ENCODE measurements at regions not wholly inside any gene's neighbourhood (a gene's known extent, or its start where the extent isn't known, plus 50 kb on each side); places are given as distances from the start of the nearest gene placed in this dataset.
"Not testable (repeated sequence)": the region's sequence is repeated elsewhere in the genome, so short reads cannot be mapped to it uniquely, and the experiment has no call there.

DNA sequence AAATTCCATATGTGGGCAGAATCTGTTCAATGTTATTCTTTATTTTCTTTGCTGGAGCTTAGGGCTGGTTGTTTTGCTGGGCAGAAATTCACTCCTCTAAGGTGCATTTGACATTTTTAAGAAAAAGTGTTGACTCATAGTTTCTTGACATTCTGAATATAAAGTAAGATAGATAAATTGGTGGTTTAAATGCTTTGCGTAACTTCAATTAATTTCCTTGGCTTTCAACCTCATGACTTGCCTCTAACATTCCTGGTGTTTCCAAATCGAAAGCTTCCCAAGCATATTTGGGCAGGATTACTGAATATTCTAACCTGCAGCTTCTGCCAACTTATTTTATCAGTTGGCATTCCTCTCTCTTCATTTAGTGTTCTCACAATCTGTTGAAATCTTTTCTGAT is 718.7 kb upstream of the ADGRB3 start:
- Histone ChIP-seq H3K27me3 (ENCODE audit: control insufficient read depth in 5 of 5, insufficient read depth in 4 of 5, low read length in 5 of 5) (no peaks in the 10 kb centered on the region), H3K36me3 (ENCODE audit: control insufficient read depth in 5 of 5, insufficient read depth in 5 of 5, low read length in 5 of 5) (no peaks in the 10 kb centered on the region), H3K4me1 (ENCODE audit: control insufficient read depth in 5 of 5, insufficient read depth in 5 of 5, low read length in 5 of 5) (peaks cover 0 to 5% (median 0%) of the 10 kb centered on the region in 5 donors), H3K9me3 (ENCODE audit: control insufficient read depth in 5 of 5, low read length in 5 of 5) (peaks cover 0 to 4% (median 0%) of the 10 kb centered on the region in 5 donors), H3K4me3 (ENCODE audit: low read depth in 1 of 5, low read length in 5 of 5) (no peak overlapping the region), H3K9ac (ENCODE audit: low read length in 5 of 5) (no peak overlapping the region), H3K27ac (ENCODE audit: low read depth, low read length) (no peak overlapping the region)

DNA sequence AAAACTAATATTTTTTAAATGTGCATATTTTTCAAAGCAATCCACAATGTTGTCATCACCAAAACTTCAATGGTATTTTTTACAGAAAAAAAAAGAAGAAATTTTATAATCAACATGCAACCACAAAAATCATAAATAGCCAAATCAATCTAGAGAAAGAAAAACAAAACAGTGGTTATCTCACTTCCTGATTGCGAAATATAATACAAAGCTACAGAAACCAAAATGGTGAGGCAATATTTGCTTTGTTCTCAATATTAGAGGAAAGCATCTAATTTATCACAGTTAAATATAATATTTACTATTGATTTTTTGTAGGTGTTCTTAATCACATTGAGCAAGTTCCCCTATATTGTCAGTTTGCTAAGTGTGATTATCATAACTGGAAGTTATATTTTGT is 720.7 kb upstream of the ADGRB3 start:
- Histone ChIP-seq H3K36me3 (ENCODE audit: control insufficient read depth in 5 of 5, insufficient read depth in 5 of 5, low read length in 5 of 5) (no peaks in the 10 kb centered on the region), H3K4me3 (ENCODE audit: low read depth in 1 of 5, low read length in 5 of 5) (no peak overlapping the region), H3K4me1 (ENCODE audit: control insufficient read depth in 5 of 5, insufficient read depth in 5 of 5, low read length in 5 of 5) (peaks cover 0 to 5% (median 0%) of the 10 kb centered on the region in 5 donors), H3K9me3 (ENCODE audit: control insufficient read depth in 5 of 5, low read length in 5 of 5) (peaks cover 0 to 4% (median 0%) of the 10 kb centered on the region in 5 donors), H3K27ac (ENCODE audit: low read depth, low read length) (no peak overlapping the region), H3K27me3 (ENCODE audit: control insufficient read depth in 5 of 5, insufficient read depth in 4 of 5, low read length in 5 of 5) (no peaks in the 10 kb centered on the region), H3K9ac (ENCODE audit: low read length in 5 of 5) (no peak overlapping the region)

DNA sequence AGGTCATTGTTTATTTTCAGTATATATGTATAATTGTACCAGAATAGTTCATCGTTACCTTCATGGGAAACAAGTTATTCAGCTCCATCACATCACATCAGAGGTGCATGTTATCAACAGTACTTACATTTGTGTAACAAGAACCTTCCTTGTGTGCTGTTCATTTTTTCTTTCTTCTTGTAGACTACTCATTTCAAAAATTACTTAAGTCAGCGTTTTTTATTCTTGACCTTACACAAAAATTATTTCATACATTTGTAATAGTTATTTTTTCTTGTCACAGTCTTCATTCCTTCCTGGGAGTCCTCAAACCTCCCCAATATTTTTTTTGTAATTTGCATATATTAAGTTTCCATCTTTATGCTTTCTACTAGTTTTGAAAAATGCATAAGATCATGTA is 725.7 kb upstream of the ADGRB3 start:
- Histone ChIP-seq H3K9me3 (ENCODE audit: control insufficient read depth in 5 of 5, low read length in 5 of 5) (peaks cover 0 to 2% (median 0%) of the 10 kb centered on the region in 5 donors), H3K9ac (ENCODE audit: low read length in 5 of 5) (no peak overlapping the region), H3K27ac (ENCODE audit: low read depth, low read length) (no peak overlapping the region), H3K4me1 (ENCODE audit: control insufficient read depth in 5 of 5, insufficient read depth in 5 of 5, low read length in 5 of 5) (no peaks in the 10 kb centered on the region), H3K4me3 (ENCODE audit: low read depth in 1 of 5, low read length in 5 of 5) (no peak overlapping the region), H3K27me3 (ENCODE audit: control insufficient read depth in 5 of 5, insufficient read depth in 4 of 5, low read length in 5 of 5) (no peaks in the 10 kb centered on the region), H3K36me3 (ENCODE audit: control insufficient read depth in 5 of 5, insufficient read depth in 5 of 5, low read length in 5 of 5) (no peaks in the 10 kb centered on the region)

DNA sequence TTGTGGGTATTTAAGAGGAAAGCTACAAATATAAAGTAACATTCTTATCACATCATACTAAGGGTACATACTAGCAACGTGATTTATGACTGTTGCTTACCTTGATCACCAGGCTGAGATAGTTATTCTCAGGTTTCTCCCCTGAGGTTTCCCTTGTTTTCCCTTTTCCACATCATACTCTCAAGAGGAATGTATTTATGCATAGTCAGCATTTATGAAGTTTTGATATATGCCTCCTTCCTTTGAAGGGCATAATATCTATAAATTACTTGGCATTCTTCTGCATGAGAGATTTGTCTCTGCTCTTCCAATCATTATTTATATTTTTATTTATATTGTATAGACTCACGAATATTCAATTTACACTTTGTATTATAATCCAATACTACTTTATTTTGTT is 726.7 kb upstream of the ADGRB3 start:
- Histone ChIP-seq H3K4me1 (ENCODE audit: control insufficient read depth in 5 of 5, insufficient read depth in 5 of 5, low read length in 5 of 5) (no peaks in the 10 kb centered on the region), H3K27ac (ENCODE audit: low read depth, low read length) (no peak overlapping the region), H3K27me3 (ENCODE audit: control insufficient read depth in 5 of 5, insufficient read depth in 4 of 5, low read length in 5 of 5) (no peaks in the 10 kb centered on the region), H3K9ac (ENCODE audit: low read length in 5 of 5) (no peak overlapping the region), H3K36me3 (ENCODE audit: control insufficient read depth in 5 of 5, insufficient read depth in 5 of 5, low read length in 5 of 5) (no peaks in the 10 kb centered on the region), H3K4me3 (ENCODE audit: low read depth in 1 of 5, low read length in 5 of 5) (no peak overlapping the region), H3K9me3 (ENCODE audit: control insufficient read depth in 5 of 5, low read length in 5 of 5) (no peaks in the 10 kb centered on the region)

DNA sequence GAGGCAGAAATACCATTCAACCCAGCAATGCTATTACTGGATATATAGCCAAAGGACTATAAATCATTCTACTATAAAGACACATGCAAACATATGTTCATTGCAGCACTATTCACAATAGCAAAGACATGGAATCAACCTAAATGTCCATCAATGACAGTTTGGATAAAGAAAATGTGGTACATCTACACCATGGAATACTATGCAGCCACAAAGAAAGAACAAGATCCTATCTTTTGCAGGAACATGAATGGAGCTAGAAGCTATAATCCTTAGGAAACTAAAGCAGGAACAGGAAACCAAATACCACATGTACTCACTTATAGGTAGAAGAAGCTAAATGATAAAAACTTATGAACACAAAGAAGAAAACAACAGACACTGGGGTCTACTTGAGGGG is 730.3 kb upstream of the ADGRB3 start:
- H3K27me3 ChIP-seq (ENCODE audit: control insufficient read depth in 5 of 5, insufficient read depth in 4 of 5, low read length in 5 of 5) = not testable (repeated sequence)

DNA sequence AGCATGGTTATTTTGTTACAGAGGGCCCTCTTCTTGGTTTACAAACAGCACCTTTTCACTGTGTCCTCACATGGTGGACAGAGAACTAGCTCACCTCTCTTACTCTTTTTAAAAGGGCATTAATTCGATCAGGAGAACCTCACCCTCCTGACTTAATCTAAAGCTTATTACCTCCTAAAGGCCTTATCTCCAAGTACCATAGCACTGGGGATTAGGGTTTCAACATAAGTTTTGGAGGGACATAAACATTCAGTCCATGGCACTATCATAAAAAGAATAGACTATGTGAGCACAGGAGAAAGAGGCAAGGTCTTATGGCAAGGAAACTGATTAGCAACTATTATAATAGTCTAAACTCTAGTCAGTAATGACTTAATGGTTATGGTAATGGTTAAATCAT is 736.2 kb upstream of the ADGRB3 start:
- H3K36me3 ChIP-seq (ENCODE audit: control insufficient read depth in 5 of 5, insufficient read depth in 5 of 5, low read length in 5 of 5) = no peaks in the 10 kb centered on the region
- H3K27ac ChIP-seq (ENCODE audit: low read depth, low read length) = no peak overlapping the region
- H3K4me3 ChIP-seq (ENCODE audit: low read depth in 1 of 5, low read length in 5 of 5) = no peak overlapping the region
- no peaks in the 10 kb centered on the region for H3K27me3 ChIP-seq (ENCODE audit: control insufficient read depth in 5 of 5, insufficient read depth in 4 of 5, low read length in 5 of 5)
- H3K9me3 ChIP-seq (ENCODE audit: control insufficient read depth in 5 of 5, low read length in 5 of 5) = peaks cover 0 to 3% (median 0%) of the 10 kb centered on the region in 5 donors
- H3K4me1 ChIP-seq (ENCODE audit: control insufficient read depth in 5 of 5, insufficient read depth in 5 of 5, low read length in 5 of 5) = peaks cover 0 to 10% (median 0%) of the 10 kb centered on the region in 5 donors
- no peak overlapping the region for H3K9ac ChIP-seq (ENCODE audit: low read length in 5 of 5)

More for the DNA sequence above, 730.3 kb upstream of the ADGRB3 start:
- H3K9me3 ChIP-seq (ENCODE audit: control insufficient read depth in 5 of 5, low read length in 5 of 5); H3K27ac ChIP-seq (ENCODE audit: low read depth, low read length); H3K4me1 ChIP-seq (ENCODE audit: control insufficient read depth in 5 of 5, insufficient read depth in 5 of 5, low read length in 5 of 5); H3K36me3 ChIP-seq (ENCODE audit: control insufficient read depth in 5 of 5, insufficient read depth in 5 of 5, low read length in 5 of 5); H3K4me3 ChIP-seq (ENCODE audit: low read depth in 1 of 5, low read length in 5 of 5); H3K9ac ChIP-seq (ENCODE audit: low read length in 5 of 5): not testable (repeated sequence)

DNA sequence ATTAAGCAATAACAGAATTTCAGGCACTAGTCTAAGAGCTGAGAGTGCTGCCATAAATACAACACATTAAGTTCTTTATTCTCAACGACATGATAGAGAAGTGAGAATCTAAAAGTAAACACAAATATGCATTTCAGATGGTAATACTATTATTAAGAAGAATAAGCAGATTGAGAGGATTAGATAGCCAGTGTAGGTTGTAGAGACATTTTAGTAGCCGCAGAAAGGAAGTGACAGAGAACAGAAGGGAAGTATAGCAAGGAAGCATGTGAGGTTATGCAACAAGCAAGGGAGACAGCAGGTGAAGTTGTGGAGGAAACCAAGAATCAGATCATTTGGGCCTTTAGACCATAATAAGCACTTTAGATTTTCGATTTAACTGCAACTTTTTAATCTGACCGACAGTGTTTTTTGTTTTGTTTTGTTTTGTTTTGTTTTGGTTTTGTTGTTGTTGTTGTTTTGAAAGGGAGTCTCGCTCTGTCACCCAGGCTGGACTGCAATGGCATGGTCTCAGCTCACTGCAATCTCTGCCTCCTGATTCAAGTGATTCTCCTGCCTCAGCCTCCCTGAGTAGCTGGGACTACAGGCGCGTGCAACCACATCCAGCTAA is 737.0 kb upstream of the ADGRB3 start:
- no peak overlapping the region for H3K27ac ChIP-seq (ENCODE audit: low read depth, low read length)
- H3K27me3 ChIP-seq (ENCODE audit: control insufficient read depth in 5 of 5, insufficient read depth in 4 of 5, low read length in 5 of 5) = no peaks in the 10 kb centered on the region
- no peak overlapping the region for H3K9ac ChIP-seq (ENCODE audit: low read length in 5 of 5)
- H3K36me3 ChIP-seq (ENCODE audit: control insufficient read depth in 5 of 5, insufficient read depth in 5 of 5, low read length in 5 of 5) = no peaks in the 10 kb centered on the region
- H3K4me1 ChIP-seq (ENCODE audit: control insufficient read depth in 5 of 5, insufficient read depth in 5 of 5, low read length in 5 of 5) = peaks cover 0 to 10% (median 0%) of the 10 kb centered on the region in 5 donors
- H3K9me3 ChIP-seq (ENCODE audit: control insufficient read depth in 5 of 5, low read length in 5 of 5) = peaks cover 0 to 3% (median 0%) of the 10 kb centered on the region in 5 donors
- H3K4me3 ChIP-seq (ENCODE audit: low read depth in 1 of 5, low read length in 5 of 5) = no peak overlapping the region

DNA sequence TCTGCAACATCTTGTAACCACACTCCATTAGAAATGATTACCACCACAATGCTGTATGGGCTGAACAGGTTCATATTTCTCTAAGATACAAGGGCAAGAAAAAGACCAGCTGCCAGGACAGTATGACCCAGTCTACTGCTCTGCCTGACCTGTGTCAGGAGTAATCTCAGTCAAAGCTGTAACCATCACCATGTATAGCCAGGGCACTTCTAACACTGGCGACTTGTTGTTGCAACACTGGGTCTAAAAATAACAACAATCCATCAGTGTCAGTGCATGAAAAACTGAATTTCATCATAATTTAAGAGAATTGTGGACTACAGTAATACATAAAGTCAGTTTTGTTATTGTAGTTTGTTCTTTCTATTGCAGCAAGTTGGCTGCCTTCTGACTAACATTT is 738.6 kb upstream of the ADGRB3 start:
- no peaks in the 10 kb centered on the region for H3K36me3 ChIP-seq (ENCODE audit: control insufficient read depth in 5 of 5, insufficient read depth in 5 of 5, low read length in 5 of 5)
- H3K27ac ChIP-seq (ENCODE audit: low read depth, low read length) = no peak overlapping the region
- H3K27me3 ChIP-seq (ENCODE audit: control insufficient read depth in 5 of 5, insufficient read depth in 4 of 5, low read length in 5 of 5) = no peaks in the 10 kb centered on the region
- peaks cover 0 to 10% (median 0%) of the 10 kb centered on the region in 5 donors for H3K4me1 ChIP-seq (ENCODE audit: control insufficient read depth in 5 of 5, insufficient read depth in 5 of 5, low read length in 5 of 5)
- H3K4me3 ChIP-seq (ENCODE audit: low read depth in 1 of 5, low read length in 5 of 5) = no peak overlapping the region
- no peaks in the 10 kb centered on the region for H3K9me3 ChIP-seq (ENCODE audit: control insufficient read depth in 5 of 5, low read length in 5 of 5)
- H3K9ac ChIP-seq (ENCODE audit: low read length in 5 of 5) = no peak overlapping the region

DNA sequence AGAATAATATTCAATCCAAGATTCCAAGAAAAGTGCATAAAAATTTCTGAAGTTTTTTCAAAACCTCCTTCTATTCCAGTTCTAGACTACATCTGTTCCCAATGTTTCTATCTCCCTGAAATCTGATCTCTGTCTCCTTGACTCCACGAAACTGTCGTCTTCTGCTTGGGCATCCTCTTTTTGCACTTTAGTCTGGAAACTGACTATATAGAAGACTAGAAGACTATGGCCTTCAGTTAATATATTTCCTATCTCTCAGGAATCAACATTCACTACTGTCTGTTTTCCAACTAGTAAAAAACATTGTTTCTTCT is 745.4 kb upstream of the ADGRB3 start:
- Histone ChIP-seq H3K36me3 (ENCODE audit: control insufficient read depth in 5 of 5, insufficient read depth in 5 of 5, low read length in 5 of 5) (no peaks in the 10 kb centered on the region), H3K9ac (ENCODE audit: low read length in 5 of 5) (no peak overlapping the region), H3K4me3 (ENCODE audit: low read depth in 1 of 5, low read length in 5 of 5) (no peak overlapping the region), H3K4me1 (ENCODE audit: control insufficient read depth in 5 of 5, insufficient read depth in 5 of 5, low read length in 5 of 5) (no peaks in the 10 kb centered on the region), H3K27ac (ENCODE audit: low read depth, low read length) (no peak overlapping the region), H3K27me3 (ENCODE audit: control insufficient read depth in 5 of 5, insufficient read depth in 4 of 5, low read length in 5 of 5) (no peaks in the 10 kb centered on the region), H3K9me3 (ENCODE audit: control insufficient read depth in 5 of 5, low read length in 5 of 5) (peaks cover 0 to 5% (median 0%) of the 10 kb centered on the region in 5 donors)

DNA sequence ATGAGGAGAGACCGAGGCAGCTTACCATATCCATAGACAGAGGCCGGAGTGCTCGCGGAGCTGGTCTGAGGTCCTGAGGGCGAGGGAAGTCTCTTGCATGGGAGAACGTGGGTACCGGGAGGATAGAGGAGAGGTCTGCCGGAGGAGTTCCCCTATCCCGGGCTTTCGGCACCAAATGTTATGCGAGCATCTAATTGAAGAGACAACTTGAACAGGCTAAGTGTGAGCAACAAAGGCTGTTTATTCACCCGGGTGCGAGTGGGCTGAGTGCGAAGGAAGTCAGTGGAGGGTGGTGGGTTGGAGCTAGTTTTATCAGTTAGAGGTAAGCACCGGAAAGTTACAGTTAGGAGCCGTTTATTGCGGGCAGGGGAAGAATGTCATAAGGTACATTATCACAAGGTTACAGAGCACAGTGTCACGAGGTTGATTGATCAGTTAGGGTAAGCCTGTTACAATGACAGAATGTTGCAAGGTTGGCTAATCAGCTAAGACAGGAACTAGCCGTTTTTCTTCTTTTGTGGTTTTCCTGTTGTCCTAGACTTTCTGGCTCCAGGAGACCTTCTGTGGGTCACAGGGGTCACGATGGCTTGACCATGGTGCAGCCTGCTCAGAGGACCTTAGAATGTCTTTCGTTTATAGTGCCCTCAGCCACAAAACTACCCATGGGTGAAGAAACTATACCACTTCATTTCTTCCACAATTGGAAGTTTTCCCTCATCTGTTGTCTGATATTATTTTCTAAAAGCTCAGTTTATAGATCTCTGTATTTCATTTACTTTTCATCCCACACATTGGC is 746.0 kb upstream of the ADGRB3 start:
- Histone ChIP-seq H3K9me3 (ENCODE audit: control insufficient read depth in 5 of 5, low read length in 5 of 5) (peaks cover 0 to 7% (median 0%) of the 10 kb centered on the region in 5 donors), H3K9ac (ENCODE audit: low read length in 5 of 5) (no peak overlapping the region), H3K4me1 (ENCODE audit: control insufficient read depth in 5 of 5, insufficient read depth in 5 of 5, low read length in 5 of 5) (no peaks in the 10 kb centered on the region), H3K27ac (ENCODE audit: low read depth, low read length) (no peak overlapping the region), H3K36me3 (ENCODE audit: control insufficient read depth in 5 of 5, insufficient read depth in 5 of 5, low read length in 5 of 5) (no peaks in the 10 kb centered on the region), H3K4me3 (ENCODE audit: low read depth in 1 of 5, low read length in 5 of 5) (no peak overlapping the region), H3K27me3 (ENCODE audit: control insufficient read depth in 5 of 5, insufficient read depth in 4 of 5, low read length in 5 of 5) (no peaks in the 10 kb centered on the region)

All from subcutaneous abdominal adipose tissue (tissue), 5 donors.